ENCODE measurements at regions not wholly inside any gene's neighbourhood (a gene's known extent, or its start where the extent isn't known, plus 50 kb on each side); places are given as distances from the start of the nearest gene placed in this dataset.

- DNase-seq (ENCODE audit: low read depth, low spot score), result no peak
- Histone ChIP-seq H3K27ac (no peak overlapping the region), H3K9me3 (ENCODE audit: low read depth, low read length) (no peaks in the 10 kb centered on the region), H3K36me3 (ENCODE audit: insufficient read depth, low read length) (no peaks in the 10 kb centered on the region), H3K9ac (ENCODE audit: insufficient read length) (no peak overlapping the region), H3K4me3 (no peak overlapping the region)
- no peak for TF ChIP-seq EZH2 (IDR thresholded peaks at IDR 0.05)
- no peak for TF ChIP-seq FOXP2 (optimal IDR thresholded peaks at IDR 0.05; ENCODE audit: control extremely low read depth, extremely low read length, insufficient read depth)
Measured at GRCh38 chr12:92356425-92356824, 210.8 kb upstream of the BTG1 start.

DNA sequence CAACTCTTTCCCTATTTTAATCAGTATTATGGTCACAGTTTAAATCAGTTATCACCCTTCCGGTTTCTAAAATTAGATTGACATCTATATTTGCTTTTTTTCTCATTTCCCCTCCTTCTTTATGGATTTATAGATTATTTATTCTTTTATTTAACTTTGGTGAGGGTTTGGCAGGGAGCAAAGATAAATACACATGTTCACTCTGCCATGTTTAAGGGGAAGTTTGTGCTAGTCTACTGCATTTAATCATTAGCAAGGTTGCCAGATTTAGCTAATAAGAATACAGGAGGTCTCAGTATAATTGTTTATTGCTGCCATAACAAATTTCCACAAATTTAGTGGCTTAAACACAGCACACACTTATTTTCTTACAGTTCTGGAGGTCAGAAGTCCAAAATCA is 204.0 kb upstream of the BTG1 start:
- Histone ChIP-seq H3K9me3 (ENCODE audit: low read depth, low read length) (no peaks in the 10 kb centered on the region), H3K36me3 (ENCODE audit: insufficient read depth, low read length) (no peaks in the 10 kb centered on the region), H3K4me3 (no peak overlapping the region), H3K9ac (ENCODE audit: insufficient read length) (no peak overlapping the region), H3K27ac (no peak overlapping the region)
- DNase-seq (ENCODE audit: low read depth, low spot score), result no peak
- no peak for TF ChIP-seq POLR2AphosphoS5 (IDR thresholded peaks at IDR 0.05; ENCODE audit: borderline replicate concordance, low read depth, low read length)
- TF ChIP-seq FOXP2 (optimal IDR thresholded peaks at IDR 0.05; ENCODE audit: control extremely low read depth, extremely low read length, insufficient read depth), result no peak
- TF ChIP-seq EZH2 (IDR thresholded peaks at IDR 0.05), result no peak

- Histone ChIP-seq H3K36me3 (ENCODE audit: insufficient read depth, low read length) (no peaks in the 10 kb centered on the region), H3K9me3 (ENCODE audit: low read depth, low read length) (no peaks in the 10 kb centered on the region), H3K27ac (no peak overlapping the region), H3K9ac (ENCODE audit: insufficient read length) (no peak overlapping the region), H3K4me3 (no peak overlapping the region)
- TF ChIP-seq FOXP2 (optimal IDR thresholded peaks at IDR 0.05; ENCODE audit: control extremely low read depth, extremely low read length, insufficient read depth) (no peak), POLR2AphosphoS5 (IDR thresholded peaks at IDR 0.05; ENCODE audit: borderline replicate concordance, low read depth, low read length) (no peak), EZH2 (IDR thresholded peaks at IDR 0.05) (no peak)
- DNase-seq (ENCODE audit: low read depth, low spot score), result no peak
Measured at GRCh38 chr12:92342574-92342973, 196.9 kb upstream of the BTG1 start.

- TF ChIP-seq EZH2 (IDR thresholded peaks at IDR 0.05) (no peak), POLR2AphosphoS5 (IDR thresholded peaks at IDR 0.05; ENCODE audit: borderline replicate concordance, low read depth, low read length) (no peak), FOXP2 (optimal IDR thresholded peaks at IDR 0.05; ENCODE audit: control extremely low read depth, extremely low read length, insufficient read depth) (no peak)
- Histone ChIP-seq H3K27ac (no peak overlapping the region), H3K9me3 (ENCODE audit: low read depth, low read length) (no peaks in the 10 kb centered on the region), H3K9ac (ENCODE audit: insufficient read length) (no peak overlapping the region), H3K4me3 (no peak overlapping the region), H3K36me3 (ENCODE audit: insufficient read depth, low read length) (no peaks in the 10 kb centered on the region)
- no peak for DNase-seq (ENCODE audit: low read depth, low spot score)
Measured at GRCh38 chr12:92341065-92341668, 195.5 kb upstream of the BTG1 start.

- TF ChIP-seq FOXP2 (optimal IDR thresholded peaks at IDR 0.05; ENCODE audit: control extremely low read depth, extremely low read length, insufficient read depth) (no peak), POLR2AphosphoS5 (IDR thresholded peaks at IDR 0.05; ENCODE audit: borderline replicate concordance, low read depth, low read length) (no peak), EZH2 (IDR thresholded peaks at IDR 0.05) (no peak)
- H3K9me3 ChIP-seq (ENCODE audit: low read depth, low read length), result no peaks in the 10 kb centered on the region
- no peak overlapping the region for H3K27ac ChIP-seq
- no peaks in the 10 kb centered on the region for H3K36me3 ChIP-seq (ENCODE audit: insufficient read depth, low read length)
- H3K9ac ChIP-seq (ENCODE audit: insufficient read length), result no peak overlapping the region
- H3K4me3 ChIP-seq, result no peak overlapping the region
- DNase-seq (ENCODE audit: low read depth, low spot score), result no peak
Measured at GRCh38 chr12:92340441-92341064, 194.9 kb upstream of the BTG1 start.

GRCh38 chr12:92340003-92340402 is 194.4 kb upstream of the BTG1 start:
- DNase-seq (ENCODE audit: low read depth, low spot score), result no peak
- no peak overlapping the region for H3K4me3 ChIP-seq
- H3K9me3 ChIP-seq (ENCODE audit: low read depth, low read length), result no peaks in the 10 kb centered on the region
- H3K36me3 ChIP-seq (ENCODE audit: insufficient read depth, low read length), result no peaks in the 10 kb centered on the region
- H3K9ac ChIP-seq (ENCODE audit: insufficient read length), result no peak overlapping the region
- TF ChIP-seq EZH2 (IDR thresholded peaks at IDR 0.05) (no peak), FOXP2 (optimal IDR thresholded peaks at IDR 0.05; ENCODE audit: control extremely low read depth, extremely low read length, insufficient read depth) (no peak), POLR2AphosphoS5 (IDR thresholded peaks at IDR 0.05; ENCODE audit: borderline replicate concordance, low read depth, low read length) (no peak)
- H3K27ac ChIP-seq, result no peak overlapping the region

DNA sequence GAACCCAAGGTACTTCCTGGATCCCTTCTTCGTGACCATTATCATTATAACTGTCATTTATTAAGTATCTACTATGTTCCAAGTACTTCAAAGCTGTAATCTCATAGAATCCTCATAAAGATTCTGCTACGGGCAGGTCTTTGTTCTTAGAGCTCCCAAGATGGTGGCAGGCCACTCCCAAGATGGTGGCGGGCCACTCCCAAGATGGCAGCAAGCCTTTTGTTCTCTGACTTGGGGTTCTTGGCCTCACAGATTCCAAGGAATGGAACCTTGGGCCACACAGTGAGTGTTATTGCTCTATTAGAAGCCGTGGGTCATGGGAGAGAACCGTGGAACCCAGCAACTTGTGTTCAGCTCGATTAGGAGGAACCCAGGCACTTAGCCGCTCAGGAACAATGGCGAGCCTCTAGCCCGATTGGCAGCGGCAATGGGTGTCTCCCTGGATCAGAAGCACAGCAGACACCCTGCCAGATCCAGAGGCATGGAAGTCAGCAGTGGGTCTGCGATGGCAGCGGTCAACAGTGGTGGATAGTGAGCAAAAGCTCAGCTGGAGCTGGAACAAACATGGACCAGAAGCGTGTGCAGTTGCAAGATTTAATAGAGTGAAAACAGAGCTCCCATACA is 193.7 kb upstream of the BTG1 start:
- H3K9ac ChIP-seq (ENCODE audit: insufficient read length), result no peak overlapping the region
- H3K27ac ChIP-seq, result no peak overlapping the region
- H3K4me3 ChIP-seq, result no peak overlapping the region
- DNase-seq (ENCODE audit: low read depth, low spot score), result no peak
- H3K9me3 ChIP-seq (ENCODE audit: low read depth, low read length), result no peaks in the 10 kb centered on the region
- no peaks in the 10 kb centered on the region for H3K36me3 ChIP-seq (ENCODE audit: insufficient read depth, low read length)
- no peak for TF ChIP-seq POLR2AphosphoS5 (IDR thresholded peaks at IDR 0.05; ENCODE audit: borderline replicate concordance, low read depth, low read length)
- TF ChIP-seq EZH2 (IDR thresholded peaks at IDR 0.05), result no peak
- no peak for TF ChIP-seq FOXP2 (optimal IDR thresholded peaks at IDR 0.05; ENCODE audit: control extremely low read depth, extremely low read length, insufficient read depth)

GRCh38 chr12:92338671-92339070 is 193.0 kb upstream of the BTG1 start:
- no peak overlapping the region for H3K9ac ChIP-seq (ENCODE audit: insufficient read length)
- no peak overlapping the region for H3K27ac ChIP-seq
- TF ChIP-seq POLR2AphosphoS5 (IDR thresholded peaks at IDR 0.05; ENCODE audit: borderline replicate concordance, low read depth, low read length), result no peak
- TF ChIP-seq EZH2 (IDR thresholded peaks at IDR 0.05), result no peak
- no peak for TF ChIP-seq FOXP2 (optimal IDR thresholded peaks at IDR 0.05; ENCODE audit: control extremely low read depth, extremely low read length, insufficient read depth)
- no peaks in the 10 kb centered on the region for H3K9me3 ChIP-seq (ENCODE audit: low read depth, low read length)
- no peak for DNase-seq (ENCODE audit: low read depth, low spot score)
- H3K36me3 ChIP-seq (ENCODE audit: insufficient read depth, low read length), result no peaks in the 10 kb centered on the region
- no peak overlapping the region for H3K4me3 ChIP-seq
